ENCODE measurements at regions not wholly inside any gene's neighbourhood (a gene's known extent, or its start where the extent isn't known, plus 50 kb on each side); places are given as distances from the start of the nearest gene placed in this dataset.

- Histone ChIP-seq H4K20me1 (replicated peaks; ENCODE audit: control insufficient read depth, extremely low read depth, insufficient read depth, low read length) (no peaks in the 10 kb centered on the region), H3K9ac (replicated peaks; ENCODE audit: extremely low read depth, insufficient read depth, low read length) (no peak overlapping the region), H3K4me2 (ENCODE audit: insufficient read depth, low read length) (no peak overlapping the region), H3K36me3 (ENCODE audit: control insufficient read depth in 2 of 2, extremely low read depth in 1 of 2, insufficient read depth in 2 of 2, low read length in 2 of 2) (no peaks in the 10 kb centered on the region), H3K27me3 (ENCODE audit: control insufficient read depth in 2 of 2, insufficient read depth in 2 of 2, low read length in 2 of 2) (no peaks in the 10 kb centered on the region), H3K4me1 (ENCODE audit: control insufficient read depth, extremely low read depth, insufficient read depth, low read length) (no peaks in the 10 kb centered on the region), H3K27ac (ENCODE audit: insufficient read depth, low read depth, low read length) (no peak overlapping the region), H3K9me3 (replicated peaks; ENCODE audit: control insufficient read depth, insufficient read depth, low read length) (no peaks in the 10 kb centered on the region), H3K9me1 (replicated peaks; ENCODE audit: control insufficient read depth, extremely low read depth, insufficient read depth, low read length) (no peaks in the 10 kb centered on the region), H2AFZ (ENCODE audit: low read depth, low read length) (no peak overlapping the region), H3K79me2 (ENCODE audit: control insufficient read depth, insufficient read depth, low read length) (no peaks in the 10 kb centered on the region), H3K4me3 (replicated peaks in 1 of 3; ENCODE audit: insufficient read depth in 1 of 3, low read depth in 1 of 3, low read length in 3 of 3) (no peak overlapping the region)
- no TSS peak for BruUV-seq (replicated peaks)
- FAIRE-seq (no peak), DNase-seq (ENCODE audit: low read depth, low spot score) (no peak)
- intact Hi-C loops (cut with micrococcal nuclease), result no loop called here
- dilution Hi-C loops (cut with MboI; ENCODE audit: extremely low pct_ligation_motif_present, low sequenced_read_pairs), result no loop called here
- ChIA-PET POLR2A (no interaction called here), CTCF (no interaction called here)
- TF ChIP-seq CTCF (IDR thresholded peaks at IDR 0.05; ENCODE audit: extremely low read depth in 1 of 2, insufficient read depth in 1 of 2, low read depth in 1 of 2, low read length in 2 of 2), result no peak
Measured at GRCh38 chr22:25509374-25509791, 55.1 kb upstream of the GRK3 start.

GRCh38 chr22:25510876-25511275 lies 53.6 kb upstream of the GRK3 start:
- dilution Hi-C loops (cut with MboI; ENCODE audit: extremely low pct_ligation_motif_present, low sequenced_read_pairs), result no loop called here
- H3K4me1 ChIP-seq (ENCODE audit: control insufficient read depth, extremely low read depth, insufficient read depth, low read length), result no peaks in the 10 kb centered on the region
- no peaks in the 10 kb centered on the region for H3K27me3 ChIP-seq (ENCODE audit: control insufficient read depth in 2 of 2, insufficient read depth in 2 of 2, low read length in 2 of 2)
- H3K4me2 ChIP-seq (ENCODE audit: insufficient read depth, low read length), result no peak overlapping the region
- no peak for FAIRE-seq
- intact Hi-C loops (cut with micrococcal nuclease), result no loop called here
- no peaks in the 10 kb centered on the region for H3K36me3 ChIP-seq (ENCODE audit: control insufficient read depth in 2 of 2, extremely low read depth in 1 of 2, insufficient read depth in 2 of 2, low read length in 2 of 2)
- no peak overlapping the region for H2AFZ ChIP-seq (ENCODE audit: low read depth, low read length)
- H3K27ac ChIP-seq (ENCODE audit: insufficient read depth, low read depth, low read length), result no peak overlapping the region
- no peaks in the 10 kb centered on the region for H3K9me1 ChIP-seq (replicated peaks; ENCODE audit: control insufficient read depth, extremely low read depth, insufficient read depth, low read length)
- no peak overlapping the region for H3K9ac ChIP-seq (replicated peaks; ENCODE audit: extremely low read depth, insufficient read depth, low read length)
- no peaks in the 10 kb centered on the region for H3K79me2 ChIP-seq (ENCODE audit: control insufficient read depth, insufficient read depth, low read length)
- no peaks in the 10 kb centered on the region for H4K20me1 ChIP-seq (replicated peaks; ENCODE audit: control insufficient read depth, extremely low read depth, insufficient read depth, low read length)
- TF ChIP-seq MYC (IDR thresholded peaks at IDR 0.05; ENCODE audit: low read depth, low read length) (no peak), POLR2AphosphoS5 (IDR thresholded peaks at IDR 0.05; ENCODE audit: insufficient read depth, low read depth, low read length) (no peak), FOS (IDR thresholded peaks at IDR 0.05; ENCODE audit: borderline replicate concordance, insufficient read depth, low read length) (no peak), POLR2A (IDR thresholded peaks at IDR 0.05; ENCODE audit: low read depth, low read length) (no peak), MAX (IDR thresholded peaks at IDR 0.05; ENCODE audit: insufficient read depth, insufficient read length) (no peak), CTCF (IDR thresholded peaks at IDR 0.05; ENCODE audit: extremely low read depth in 1 of 2, insufficient read depth in 1 of 2, low read depth in 1 of 2, low read length in 2 of 2) (no peak), GATA2 (IDR thresholded peaks at IDR 0.05; ENCODE audit: insufficient read depth, insufficient read length, low read depth, low read length) (no peak), JUN (IDR thresholded peaks at IDR 0.05; ENCODE audit: borderline replicate concordance, insufficient read depth, insufficient read length, low read depth) (no peak), EZH2 (IDR thresholded peaks at IDR 0.05; ENCODE audit: borderline replicate concordance, low read depth, low read length, severe bottlenecking) (no peak)
- no peaks in the 10 kb centered on the region for H3K9me3 ChIP-seq (replicated peaks; ENCODE audit: control insufficient read depth, insufficient read depth, low read length)
- CTCF ChIA-PET, result no interaction called here
- H3K4me3 ChIP-seq (replicated peaks in 1 of 3; ENCODE audit: insufficient read depth in 1 of 3, low read depth in 1 of 3, low read length in 3 of 3), result no peak overlapping the region
- no TSS peak for BruUV-seq (replicated peaks)
- POLR2A ChIA-PET, result no interaction called here
- DNase-seq (ENCODE audit: low read depth, low spot score), result no peak
